ENCODE measurements at regions not wholly inside any gene's neighbourhood (a gene's known extent, or its start where the extent isn't known, plus 50 kb on each side); places are given as distances from the start of the nearest gene placed in this dataset.

- Mint-ChIP-seq H3K4me3 (no peak overlapping the region), H3K4me1 (ENCODE audit: low read depth) (no peaks in the 10 kb centered on the region), H3K27ac (no peak overlapping the region), H3K36me3 (ENCODE audit: low read depth) (no peaks in the 10 kb centered on the region), H3K27me3 (ENCODE audit: insufficient read depth) (no peaks in the 10 kb centered on the region), H3K9me3 (peaks cover 21% of the 10 kb centered on the region)
- no peak for DNase-seq (ENCODE audit: low spot score)
- intact Hi-C loops (cut with micrococcal nuclease) = no loop called here
Measured at GRCh38 chr16:8183176-8184099, 406.9 kb downstream of the TMEM114 start.

GRCh38 chr16:8182761-8183160, 407.6 kb downstream of the TMEM114 start:
- Mint-ChIP-seq H3K4me1 (ENCODE audit: low read depth) (no peaks in the 10 kb centered on the region), H3K27me3 (ENCODE audit: insufficient read depth) (no peaks in the 10 kb centered on the region), H3K9me3 (peaks cover 14% of the 10 kb centered on the region), H3K27ac (no peak overlapping the region), H3K36me3 (ENCODE audit: low read depth) (no peaks in the 10 kb centered on the region), H3K4me3 (no peak overlapping the region)
- no peak for DNase-seq (ENCODE audit: low spot score)
- intact Hi-C loops (cut with micrococcal nuclease) = no loop called here

GRCh38 chr16:8179615-8180014, 410.7 kb downstream of the TMEM114 start:
- Mint-ChIP-seq H3K9me3 (peaks cover 6% of the 10 kb centered on the region), H3K36me3 (ENCODE audit: low read depth) (no peaks in the 10 kb centered on the region), H3K27ac (no peak overlapping the region), H3K27me3 (ENCODE audit: insufficient read depth) (no peaks in the 10 kb centered on the region), H3K4me3 (no peak overlapping the region), H3K4me1 (ENCODE audit: low read depth) (no peaks in the 10 kb centered on the region)
- no peak for DNase-seq (ENCODE audit: low spot score)
- intact Hi-C loops (cut with micrococcal nuclease) = no loop called here

GRCh38 chr16:8178271-8178670, 412.0 kb downstream of the TMEM114 start:
- intact Hi-C loops (cut with micrococcal nuclease) = no loop called here
- peaks cover under 1% of the 10 kb centered on the region for H3K9me3 Mint-ChIP-seq
- no peak overlapping the region for H3K27ac Mint-ChIP-seq
- no peak for DNase-seq (ENCODE audit: low spot score)
- H3K4me1 Mint-ChIP-seq (ENCODE audit: low read depth) = no peaks in the 10 kb centered on the region
- H3K36me3 Mint-ChIP-seq (ENCODE audit: low read depth) = no peaks in the 10 kb centered on the region
- no peak overlapping the region for H3K4me3 Mint-ChIP-seq
- no peaks in the 10 kb centered on the region for H3K27me3 Mint-ChIP-seq (ENCODE audit: insufficient read depth)

- Mint-ChIP-seq H3K4me1 (ENCODE audit: low read depth) (no peaks in the 10 kb centered on the region), H3K27me3 (ENCODE audit: insufficient read depth) (no peaks in the 10 kb centered on the region), H3K27ac (no peak overlapping the region), H3K36me3 (ENCODE audit: low read depth) (no peaks in the 10 kb centered on the region), H3K4me3 (no peak overlapping the region), H3K9me3 (peaks cover 3% of the 10 kb centered on the region)
- no peak for DNase-seq (ENCODE audit: low spot score)
- intact Hi-C loops (cut with micrococcal nuclease) = no loop called here
Measured at GRCh38 chr16:8175411-8175810, 414.9 kb downstream of the TMEM114 start.

GRCh38 chr16:8173111-8173644, 417.1 kb downstream of the TMEM114 start:
- DNase-seq (ENCODE audit: low spot score) = peak; percentile 1
- Mint-ChIP-seq H3K27ac (no peak overlapping the region), H3K27me3 (ENCODE audit: insufficient read depth) (no peaks in the 10 kb centered on the region), H3K9me3 (peaks cover 15% of the 10 kb centered on the region), H3K4me1 (ENCODE audit: low read depth) (no peaks in the 10 kb centered on the region), H3K4me3 (no peak overlapping the region), H3K36me3 (ENCODE audit: low read depth) (no peaks in the 10 kb centered on the region)
- intact Hi-C loops (cut with micrococcal nuclease) = no loop called here

GRCh38 chr16:8172551-8172950, 417.8 kb downstream of the TMEM114 start:
- Mint-ChIP-seq H3K27ac (no peak overlapping the region), H3K36me3 (ENCODE audit: low read depth) (no peaks in the 10 kb centered on the region), H3K4me1 (ENCODE audit: low read depth) (no peaks in the 10 kb centered on the region)

GRCh38 chr16:8168016-8168415, 422.3 kb downstream of the TMEM114 start:
- no peaks in the 10 kb centered on the region for H3K4me1 Mint-ChIP-seq (ENCODE audit: low read depth)
- no peaks in the 10 kb centered on the region for H3K27me3 Mint-ChIP-seq (ENCODE audit: insufficient read depth)
- H3K9me3 Mint-ChIP-seq = peaks cover 30% of the 10 kb centered on the region
- no peak overlapping the region for H3K27ac Mint-ChIP-seq
- no peak overlapping the region for H3K4me3 Mint-ChIP-seq
- intact Hi-C loops (cut with micrococcal nuclease) = no loop called here
- no peak for DNase-seq (ENCODE audit: low spot score)
- H3K36me3 Mint-ChIP-seq (ENCODE audit: low read depth) = no peaks in the 10 kb centered on the region

More at GRCh38 chr16:8172551-8172950, 417.8 kb downstream of the TMEM114 start:
- Mint-ChIP-seq H3K9me3 (peaks cover 20% of the 10 kb centered on the region), H3K27me3 (ENCODE audit: insufficient read depth) (no peaks in the 10 kb centered on the region), H3K4me3 (no peak overlapping the region)
- DNase-seq (ENCODE audit: low spot score) = no peak
- intact Hi-C loops (cut with micrococcal nuclease) = no loop called here

- intact Hi-C loops (cut with micrococcal nuclease) = no loop called here
- H3K27me3 Mint-ChIP-seq (ENCODE audit: insufficient read depth) = no peaks in the 10 kb centered on the region
Measured at GRCh38 chr16:8167436-8167835, 422.9 kb downstream of the TMEM114 start.

GRCh38 chr16:8158051-8158450, 432.3 kb downstream of the TMEM114 start:
- H3K27me3 Mint-ChIP-seq (ENCODE audit: insufficient read depth) = no peaks in the 10 kb centered on the region
- no peaks in the 10 kb centered on the region for H3K36me3 Mint-ChIP-seq (ENCODE audit: low read depth)

More at GRCh38 chr16:8167436-8167835, 422.9 kb downstream of the TMEM114 start:
- Mint-ChIP-seq H3K9me3 (peaks cover 31% of the 10 kb centered on the region), H3K4me3 (no peak overlapping the region), H3K36me3 (ENCODE audit: low read depth) (no peaks in the 10 kb centered on the region), H3K27ac (no peak overlapping the region), H3K4me1 (ENCODE audit: low read depth) (no peaks in the 10 kb centered on the region)
- no peak for DNase-seq (ENCODE audit: low spot score)

GRCh38 chr16:8155275-8155674, 435.0 kb downstream of the TMEM114 start:
- H3K4me1 Mint-ChIP-seq (ENCODE audit: low read depth) = no peaks in the 10 kb centered on the region
- no peaks in the 10 kb centered on the region for H3K36me3 Mint-ChIP-seq (ENCODE audit: low read depth)
- peaks cover 29% of the 10 kb centered on the region for H3K9me3 Mint-ChIP-seq
- intact Hi-C loops (cut with micrococcal nuclease) = no loop called here
- DNase-seq (ENCODE audit: low spot score) = no peak
- no peaks in the 10 kb centered on the region for H3K27me3 Mint-ChIP-seq (ENCODE audit: insufficient read depth)
- no peak overlapping the region for H3K27ac Mint-ChIP-seq
- no peak overlapping the region for H3K4me3 Mint-ChIP-seq

More at GRCh38 chr16:8158051-8158450, 432.3 kb downstream of the TMEM114 start:
- intact Hi-C loops (cut with micrococcal nuclease) = no loop called here
- H3K27ac Mint-ChIP-seq = no peak overlapping the region
- no peak overlapping the region for H3K4me3 Mint-ChIP-seq
- H3K9me3 Mint-ChIP-seq = peaks cover 31% of the 10 kb centered on the region
- no peak for DNase-seq (ENCODE audit: low spot score)
- no peaks in the 10 kb centered on the region for H3K4me1 Mint-ChIP-seq (ENCODE audit: low read depth)

- H3K27me3 Mint-ChIP-seq (ENCODE audit: insufficient read depth) = no peaks in the 10 kb centered on the region
- no peaks in the 10 kb centered on the region for H3K36me3 Mint-ChIP-seq (ENCODE audit: low read depth)
- H3K9me3 Mint-ChIP-seq = peaks cover 36% of the 10 kb centered on the region
- no peak overlapping the region for H3K4me3 Mint-ChIP-seq
- H3K27ac Mint-ChIP-seq = no peak overlapping the region
- H3K4me1 Mint-ChIP-seq (ENCODE audit: low read depth) = no peaks in the 10 kb centered on the region
- intact Hi-C loops (cut with micrococcal nuclease) = no loop called here
- no peak for DNase-seq (ENCODE audit: low spot score)
Measured at GRCh38 chr16:8146256-8147012, 443.9 kb downstream of the TMEM114 start.

GRCh38 chr16:8138666-8139065, 451.6 kb downstream of the TMEM114 start:
- Mint-ChIP-seq H3K36me3 (ENCODE audit: low read depth) (no peaks in the 10 kb centered on the region), H3K4me1 (ENCODE audit: low read depth) (no peaks in the 10 kb centered on the region), H3K27me3 (ENCODE audit: insufficient read depth) (no peaks in the 10 kb centered on the region), H3K9me3 (peaks cover 26% of the 10 kb centered on the region), H3K27ac (no peak overlapping the region), H3K4me3 (no peak overlapping the region)
- DNase-seq (ENCODE audit: low spot score) = no peak
- intact Hi-C loops (cut with micrococcal nuclease) = no loop called here
